GM12878 (cell line): ENCODE measurements at regions not wholly inside any gene's neighbourhood (a gene's known extent, or its start where the extent isn't known, plus 50 kb on each side); places are given as distances from the start of the nearest gene placed in this dataset.

ENCODE experiments used
- ATAC-seq: fragments of 200-7000 bp; cut with Tn5 transposase; 3 replicates; pipeline ENCODE4 v1.9.1; 2020; ENCODE audit warnings: mild to moderate bottlenecking, moderate library complexity
- BruUV-seq: library from RNA; stranded (reverse); fragments of 400-500 nt; replicated peaks from 2 replicates; lab custom pipeline; 2021; lab: Mats Ljungman, UMichigan
- CTCF ChIA-PET: fragments of 300-600 bp; sonication (Branson Sonifier 250); formaldehyde crosslinking; extraction: SDS; loops from one replicate; lab custom pipeline; 2021; ENCODE audit warnings: inconsistent platforms; lab: Yijun Ruan, JAX
- POLR2A ChIA-PET: fragments of 350-600 bp; formaldehyde crosslinking; extraction: SDS; loops from one replicate; lab custom pipeline; 2021; ENCODE audit warnings: inconsistent platforms; lab: Charles Lee
- RAD21 ChIA-PET: fragments of 300-600 bp; sonication (Branson Sonifier 250); formaldehyde crosslinking; loops from one replicate; lab custom pipeline; 2023; ENCODE audit warnings: antibody characterized with exemption; ENCODE audit not compliant: unreplicated experiment; lab: Charles Lee
- SMC1A ChIA-PET: fragments of 300-600 bp; sonication (Branson Sonifier 250); formaldehyde crosslinking; loops from one replicate; lab custom pipeline; 2023; ENCODE audit not compliant: unreplicated experiment, uncharacterized antibody; lab: Charles Lee
- DNase-seq: peaks from one replicate; pipeline ENCODE4 v3.0.0-alpha.2; 2011; ENCODE audit warnings: low read depth, low spot score
- FAIRE-seq: peaks from 3 replicates; lab custom pipeline; 2011; peaks lifted over from hg19 to GRCh38; lab: Jason Lieb, UNC
- H2AFZ ChIP-seq: 2 replicates; pipeline ENCODE4 v1.6.0; 2011; ENCODE audit warnings: low read depth, low read length, control low read depth; ENCODE audit not compliant: control insufficient read depth
- H3K27ac ChIP-seq: 2 replicates; pipeline ENCODE4 v1.5.1; 2011; ENCODE audit warnings: control low read depth; ENCODE audit not compliant: control insufficient read depth, insufficient read depth
- H3K27me3 ChIP-seq, 2 experiments: replicated peaks in 1 of 2; 2 replicates each; pipeline versions ENCODE4 v1.6.0 to v1.6.1; 2011; ENCODE audit warnings: low read length in 1 of 2; ENCODE audit not compliant: control insufficient read depth in 2 of 2, insufficient read depth in 2 of 2
- H3K36me3 ChIP-seq, 2 experiments: 2 replicates each; pipeline ENCODE4 v1.5.1; 2011; ENCODE audit warnings: low read length in 1 of 2; ENCODE audit not compliant: control insufficient read depth in 2 of 2, insufficient read depth in 2 of 2
- H3K4me1 ChIP-seq: 2 replicates; pipeline ENCODE4 v1.6.1; 2011; ENCODE audit warnings: mild to moderate bottlenecking, low read length, moderate library complexity, mixed read lengths; ENCODE audit not compliant: control insufficient read depth, insufficient read depth
- H3K4me2 ChIP-seq: 2 replicates; pipeline ENCODE4 v1.6.0; 2011; ENCODE audit warnings: control low read depth; ENCODE audit not compliant: control insufficient read depth, insufficient read depth
- H3K4me3 ChIP-seq: fragments of 200-600 bp; sonication (generic); 2 replicates; pipeline ENCODE4 v1.5.1; 2016
- H3K79me2 ChIP-seq: 2 replicates; pipeline ENCODE4 v1.6.0; 2011; ENCODE audit warnings: low read length; ENCODE audit not compliant: control insufficient read depth, insufficient read depth
- H3K9ac ChIP-seq: 2 replicates; pipeline ENCODE4 v1.8.0; 2011; ENCODE audit warnings: low read length, control low read depth, mixed read lengths; ENCODE audit not compliant: control insufficient read depth, insufficient read depth
- H3K9me3 ChIP-seq: replicated peaks from 3 replicates; pipeline ENCODE4 v1.5.1; 2011; ENCODE audit warnings: mild to moderate bottlenecking, low read length; ENCODE audit not compliant: control insufficient read depth, insufficient read depth
- H4K20me1 ChIP-seq: 2 replicates; pipeline ENCODE4 v1.6.0; 2011; ENCODE audit not compliant: control insufficient read depth, insufficient read depth
- ASH2L ChIP-seq: fragments of 300-600, 200-600 bp; sonication (generic); IDR thresholded peaks from 2 replicates; pipeline ENCODE4 v1.6.1; 2017; ENCODE audit warnings: low read depth, mild to moderate bottlenecking, borderline replicate concordance
- ATF7 ChIP-seq: fragments of 450-650 bp; IDR thresholded peaks from 2 replicates; pipeline ENCODE4 v1.6.1; 2016; ENCODE audit warnings: low read depth, mild to moderate bottlenecking
- CBFB ChIP-seq: IDR thresholded peaks from 2 replicates; pipeline ENCODE4 v1.6.1; 2016; ENCODE audit warnings: antibody characterized with exemption, low read depth
- CBX5 ChIP-seq: sonication (generic); IDR thresholded peaks from 2 replicates; pipeline ENCODE4 v1.6.1; 2016; ENCODE audit warnings: low read depth, moderate library complexity, mild to moderate bottlenecking, inconsistent platforms
- EZH2 ChIP-seq: IDR thresholded peaks from 2 replicates; pipeline ENCODE4 v1.6.1; 2012; ENCODE audit warnings: low read depth, mild to moderate bottlenecking, control low read depth, inconsistent platforms, low read length, borderline replicate concordance; ENCODE audit not compliant: control insufficient read depth
- HDGF ChIP-seq: fragments of 450-650 bp; IDR thresholded peaks from 2 replicates; pipeline ENCODE4 v1.6.1; 2016; ENCODE audit warnings: antibody characterized with exemption
- JUNB ChIP-seq: IDR thresholded peaks from 2 replicates; pipeline ENCODE4 v1.6.1; 2016; ENCODE audit warnings: antibody characterized with exemption, mild to moderate bottlenecking
- LARP7 ChIP-seq: fragments of 450-650 bp; IDR thresholded peaks from 2 replicates; pipeline ENCODE4 v1.6.1; 2017; ENCODE audit warnings: mild to moderate bottlenecking
- MEF2A ChIP-seq: IDR thresholded peaks from 2 replicates; pipeline ENCODE4 v1.6.1; 2011; ENCODE audit warnings: low read depth, mild to moderate bottlenecking, low read length, moderate library complexity; ENCODE audit not compliant: insufficient read depth
- POLR2A ChIP-seq: IDR thresholded peaks from 2 replicates; pipeline ENCODE4 v1.6.1; 2011; ENCODE audit warnings: low read depth, mild to moderate bottlenecking, low read length
- RAD51 ChIP-seq: fragments of 450-650 bp; IDR thresholded peaks from 2 replicates; pipeline ENCODE4 v1.6.1; 2016; ENCODE audit warnings: moderate library complexity, mild to moderate bottlenecking, inconsistent platforms
- RUNX3 ChIP-seq: IDR thresholded peaks from 2 replicates; pipeline ENCODE4 v1.6.1; 2012; ENCODE audit warnings: low read length, inconsistent platforms
- SMAD1 ChIP-seq: fragments of 450-650 bp; IDR thresholded peaks from 2 replicates; pipeline ENCODE4 v1.6.1; 2018; ENCODE audit warnings: mild to moderate bottlenecking, low read depth; ENCODE audit not compliant: partially characterized antibody
- STAT1 ChIP-seq: fragments of 450-650 bp; conservative IDR thresholded peaks from 2 replicates; pipeline ENCODE4 v1.6.1; 2014; ENCODE audit warnings: antibody characterized with exemption, mild to moderate bottlenecking
- SUZ12 ChIP-seq: fragments of 200-600 bp; sonication (generic); IDR thresholded peaks from one replicate; pipeline ENCODE4 v1.6.1; 2018; ENCODE audit warnings: antibody characterized with exemption, mild to moderate bottlenecking; ENCODE audit not compliant: unreplicated experiment
- TCF3 ChIP-seq: IDR thresholded peaks from 2 replicates; pipeline ENCODE4 v1.6.1; 2012; ENCODE audit warnings: low read depth, mild to moderate bottlenecking, low read length, borderline replicate concordance; ENCODE audit not compliant: insufficient read depth
- TCF7 ChIP-seq: IDR thresholded peaks from 2 replicates; pipeline ENCODE4 v1.6.1; 2014; ENCODE audit warnings: antibody characterized with exemption, borderline replicate concordance
- WGBS: methylation state at CpG from one replicate; pipeline ENCODE4 v1.1.6; 2016; ENCODE audit warnings: low lambda C conversion rate; ENCODE audit not compliant: insufficient replicate concordance, insufficient coverage; ENCODE audit errors: missing lambda C conversion rate; 5-methylcytosine and 5-hydroxymethylcytosine counted together
- in situ Hi-C: fragments of 300-500 bp; cut with MboI; formaldehyde crosslinking; loops from 9 replicates; pipeline ENCODE4 v1.14.3; 2018; ENCODE audit warnings: mixed read lengths
- intact Hi-C: fragments of 100-400 bp; cut with micrococcal nuclease; formaldehyde crosslinking; loops from one replicate; pipeline ENCODE4 v1.14.2; 2022; ENCODE audit not compliant: unreplicated experiment
- TF ChIP-seq, protein P1 (sequence below): IDR thresholded peaks from 2 replicates; pipeline ENCODE4 v1.6.1; 2012; ENCODE audit warnings: low read depth, low read length, improper control_type of control experiment
- TF ChIP-seq, protein P2 (sequence below): fragments of 450-650 bp; IDR thresholded peaks from 2 replicates; pipeline ENCODE4 v1.6.1; 2017; ENCODE audit warnings: borderline replicate concordance
- TF ChIP-seq, protein P3 (sequence below): fragments of 450-650 bp; IDR thresholded peaks from 2 replicates; pipeline ENCODE4 v1.6.1; 2017; ENCODE audit warnings: low read depth, mild to moderate bottlenecking, moderate library complexity

- TF ChIP-seq, protein P1, sequence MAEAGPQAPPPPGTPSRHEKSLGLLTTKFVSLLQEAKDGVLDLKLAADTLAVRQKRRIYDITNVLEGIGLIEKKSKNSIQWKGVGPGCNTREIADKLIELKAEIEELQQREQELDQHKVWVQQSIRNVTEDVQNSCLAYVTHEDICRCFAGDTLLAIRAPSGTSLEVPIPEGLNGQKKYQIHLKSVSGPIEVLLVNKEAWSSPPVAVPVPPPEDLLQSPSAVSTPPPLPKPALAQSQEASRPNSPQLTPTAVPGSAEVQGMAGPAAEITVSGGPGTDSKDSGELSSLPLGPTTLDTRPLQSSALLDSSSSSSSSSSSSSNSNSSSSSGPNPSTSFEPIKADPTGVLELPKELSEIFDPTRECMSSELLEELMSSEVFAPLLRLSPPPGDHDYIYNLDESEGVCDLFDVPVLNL, result no peak
- no peak for TF ChIP-seq SUZ12
- TF ChIP-seq TCF7, result no peak
- no peak for TF ChIP-seq SMAD1
- TF ChIP-seq TCF3, result no peak
- TF ChIP-seq ATF7, result no peak
- no peak for TF ChIP-seq CBFB
- no peak for TF ChIP-seq RUNX3
These were observed 739.2 kb downstream of the MRPL39 start (continued) for GRCh38 chr21:24868117-24868516.

DNA sequence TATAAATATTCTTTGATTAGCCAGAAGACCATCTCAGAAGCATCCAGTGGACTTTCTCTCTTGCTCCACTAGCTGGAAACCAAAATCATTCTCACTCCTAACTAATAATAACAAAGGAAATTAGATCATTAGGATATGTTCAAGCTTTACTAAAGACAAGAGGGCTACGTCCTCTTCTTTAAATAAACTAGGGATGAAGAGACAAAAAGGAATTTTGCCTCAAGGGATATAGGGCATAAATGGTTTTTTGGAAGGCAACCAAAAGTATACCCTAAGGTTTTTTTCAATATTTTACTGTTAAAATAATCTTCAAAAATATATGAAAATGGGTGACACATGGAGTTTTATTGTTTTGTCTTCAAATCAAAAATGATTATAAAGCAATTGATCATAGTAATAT lies 745.8 kb downstream of the MRPL39 start:
- Histone ChIP-seq H3K9me3 (no peaks in the 10 kb centered on the region), H3K4me2 (no peak overlapping the region), H4K20me1 (no peaks in the 10 kb centered on the region), H3K36me3 (no peaks in the 10 kb centered on the region), H3K27ac (no peak overlapping the region), H3K79me2 (no peaks in the 10 kb centered on the region), H3K4me1 (no peaks in the 10 kb centered on the region), H3K9ac (no peak overlapping the region), H2AFZ (no peak overlapping the region), H3K4me3 (no peak overlapping the region), H3K27me3 (no peaks in the 10 kb centered on the region)
- ChIA-PET POLR2A (no interaction called here), SMC1A (interaction anchor here (1.0 kb wide), 2 partner anchors 30 to 816 kb away, joined by 3 to 4 read pairs; no protein-coding TSS in a partner anchor), CTCF (interaction anchor here (0.6 kb wide), 1 partner anchor 145 kb away, joined by 3 read pairs; no protein-coding TSS in a partner anchor), RAD21 (no interaction called here)
- no TSS peak for BruUV-seq
- 10% methylated on average over 1 of the region's 1 CpG for WGBS
- FAIRE-seq (no peak), DNase-seq (no peak), ATAC-seq (no peak)
- intact Hi-C loops (no loop called here), in situ Hi-C loops (no loop called here)
- TF ChIP-seq MEF2A (no peak), RAD51 (no peak), EZH2 (no peak), LARP7 (no peak), HDGF (no peak), STAT1 (no peak), POLR2A (no peak), ASH2L (no peak), JUNB (no peak), CBX5 (no peak)
- TF ChIP-seq, protein P2, sequence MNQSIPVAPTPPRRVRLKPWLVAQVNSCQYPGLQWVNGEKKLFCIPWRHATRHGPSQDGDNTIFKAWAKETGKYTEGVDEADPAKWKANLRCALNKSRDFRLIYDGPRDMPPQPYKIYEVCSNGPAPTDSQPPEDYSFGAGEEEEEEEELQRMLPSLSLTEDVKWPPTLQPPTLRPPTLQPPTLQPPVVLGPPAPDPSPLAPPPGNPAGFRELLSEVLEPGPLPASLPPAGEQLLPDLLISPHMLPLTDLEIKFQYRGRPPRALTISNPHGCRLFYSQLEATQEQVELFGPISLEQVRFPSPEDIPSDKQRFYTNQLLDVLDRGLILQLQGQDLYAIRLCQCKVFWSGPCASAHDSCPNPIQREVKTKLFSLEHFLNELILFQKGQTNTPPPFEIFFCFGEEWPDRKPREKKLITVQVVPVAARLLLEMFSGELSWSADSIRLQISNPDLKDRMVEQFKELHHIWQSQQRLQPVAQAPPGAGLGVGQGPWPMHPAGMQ, result no peak
- TF ChIP-seq, protein P3, sequence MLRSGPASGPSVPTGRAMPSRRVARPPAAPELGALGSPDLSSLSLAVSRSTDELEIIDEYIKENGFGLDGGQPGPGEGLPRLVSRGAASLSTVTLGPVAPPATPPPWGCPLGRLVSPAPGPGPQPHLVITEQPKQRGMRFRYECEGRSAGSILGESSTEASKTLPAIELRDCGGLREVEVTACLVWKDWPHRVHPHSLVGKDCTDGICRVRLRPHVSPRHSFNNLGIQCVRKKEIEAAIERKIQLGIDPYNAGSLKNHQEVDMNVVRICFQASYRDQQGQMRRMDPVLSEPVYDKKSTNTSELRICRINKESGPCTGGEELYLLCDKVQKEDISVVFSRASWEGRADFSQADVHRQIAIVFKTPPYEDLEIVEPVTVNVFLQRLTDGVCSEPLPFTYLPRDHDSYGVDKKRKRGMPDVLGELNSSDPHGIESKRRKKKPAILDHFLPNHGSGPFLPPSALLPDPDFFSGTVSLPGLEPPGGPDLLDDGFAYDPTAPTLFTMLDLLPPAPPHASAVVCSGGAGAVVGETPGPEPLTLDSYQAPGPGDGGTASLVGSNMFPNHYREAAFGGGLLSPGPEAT, result no peak
